T-helper 2 cell (primary cell): ENCODE measurements at regions not wholly inside any gene's neighbourhood (a gene's known extent, or its start where the extent isn't known, plus 50 kb on each side); places are given as distances from the start of the nearest gene placed in this dataset.
"Not testable (repeated sequence)": the region's sequence is repeated elsewhere in the genome, so short reads cannot be mapped to it uniquely, and the experiment has no call there.

Source experiments
- DNase-seq, 5 experiments: peaks; one replicate each; pipeline versions ENCODE4 v3.0.0 to v3.0.0-alpha.2; 2012 to 2022

GRCh38 chr16:35585411-35585810 lies 2126.0 kb downstream of the TP53TG3F start:
- DNase-seq = no peak

- DNase-seq = not testable (repeated sequence)
Observed at GRCh38 chr16:35590913-35591312, 2131.5 kb downstream of the TP53TG3F start.

- DNase-seq = no peak
Observed at GRCh38 chr16:35596467-35596866, 2137.1 kb downstream of the TP53TG3F start.

- no peak for DNase-seq
Observed at GRCh38 chr16:35598696-35599332, 2139.4 kb downstream of the TP53TG3F start.

GRCh38 chr16:35599429-35600160 lies 2140.2 kb downstream of the TP53TG3F start:
- no peak for DNase-seq

GRCh38 chr16:35600161-35600555 lies 2140.7 kb downstream of the TP53TG3F start:
- DNase-seq = not testable (repeated sequence)

GRCh38 chr16:35602116-35602515 lies 2142.7 kb downstream of the TP53TG3F start:
- no peak for DNase-seq

- not testable (repeated sequence) for DNase-seq
Observed at GRCh38 chr16:35603371-35603770, 2144.0 kb downstream of the TP53TG3F start.

GRCh38 chr16:35605921-35606320 lies 2146.5 kb downstream of the TP53TG3F start:
- no peak for DNase-seq

GRCh38 chr16:35614883-35615282 lies 2155.5 kb downstream of the TP53TG3F start:
- DNase-seq = not testable (repeated sequence)

- not testable (repeated sequence) for DNase-seq
Observed at GRCh38 chr16:35619176-35619575, 2159.8 kb downstream of the TP53TG3F start.

- no peak for DNase-seq
Observed at GRCh38 chr16:35626041-35626440, 2166.6 kb downstream of the TP53TG3F start.

GRCh38 chr16:35628976-35629375 lies 2169.6 kb downstream of the TP53TG3F start:
- DNase-seq = no peak

- DNase-seq = no peak
Observed at GRCh38 chr16:35631261-35631945, 2172.0 kb downstream of the TP53TG3F start.

- no peak for DNase-seq
Observed at GRCh38 chr16:35636480-35637230, 2177.2 kb downstream of the TP53TG3F start.

GRCh38 chr16:35637683-35638082 lies 2178.3 kb downstream of the TP53TG3F start:
- DNase-seq = no peak

GRCh38 chr16:35639233-35640205 lies 2180.1 kb downstream of the TP53TG3F start:
- DNase-seq = no peak

- no peak for DNase-seq
Observed at GRCh38 chr16:35642322-35642835, 2183.0 kb downstream of the TP53TG3F start.

GRCh38 chr16:35651841-35652240 lies 2192.4 kb downstream of the TP53TG3F start:
- DNase-seq = no peak

- DNase-seq = no peak
Observed at GRCh38 chr16:35664091-35664693, 2204.8 kb downstream of the TP53TG3F start.

GRCh38 chr16:35685085-35685484 lies 2225.7 kb downstream of the TP53TG3F start:
- no peak for DNase-seq
